DOHH2 (cell line): ENCODE measurements at regions not wholly inside any gene's neighbourhood (a gene's known extent, or its start where the extent isn't known, plus 50 kb on each side); places are given as distances from the start of the nearest gene placed in this dataset.

ENCODE experiments used
- H3F3A ChIP-seq: fragments of 200-600 bp; sonication (generic), shearing (Covaris generic); 2 replicates; pipeline ENCODE4 v1.6.0; 2016; ENCODE audit warnings: antibody characterized with exemption, mild to moderate bottlenecking; ENCODE audit not compliant: control insufficient read depth, insufficient read depth
- H3K27ac ChIP-seq: fragments of 200-600 bp; sonication (generic); 2 replicates; pipeline ENCODE4 v1.5.1; 2014; ENCODE audit warnings: low read depth, mild to moderate bottlenecking, low read length, moderate library complexity
- H3K27me3 ChIP-seq: fragments of 200-600 bp; sonication (generic); 2 replicates; pipeline ENCODE4 v1.6.1; 2014; ENCODE audit warnings: mild to moderate bottlenecking, low read length, mixed read lengths; ENCODE audit not compliant: control insufficient read depth
- H3K36me3 ChIP-seq: fragments of 200-600 bp; sonication (generic); 2 replicates; pipeline ENCODE4 v1.6.1; 2014; ENCODE audit warnings: mild to moderate bottlenecking, low read length, moderate library complexity, mixed read lengths; ENCODE audit not compliant: control insufficient read depth
- H3K4me1 ChIP-seq: fragments of 200-600 bp; sonication (generic); 2 replicates; pipeline ENCODE4 v1.6.1; 2014; ENCODE audit warnings: mild to moderate bottlenecking, low read length, mixed read lengths; ENCODE audit not compliant: control insufficient read depth
- H3K4me2 ChIP-seq: fragments of 200-600 bp; sonication (generic); 2 replicates; pipeline ENCODE4 v1.6.0; 2014; ENCODE audit warnings: mild to moderate bottlenecking, low read length, moderate library complexity
- H3K4me3 ChIP-seq: fragments of 200-600 bp; sonication (generic); 2 replicates; pipeline ENCODE4 v1.5.1; 2014; ENCODE audit warnings: mild to moderate bottlenecking, low read length, mixed read lengths
- H3K79me2 ChIP-seq: fragments of 200-600 bp; sonication (generic); 2 replicates; pipeline ENCODE4 v1.6.1; 2014; ENCODE audit warnings: mild to moderate bottlenecking, low read length, mixed read lengths; ENCODE audit not compliant: control insufficient read depth
- H3K9me2 ChIP-seq: fragments of 200-600 bp; sonication (generic); replicated peaks from 2 replicates; pipeline ENCODE4 v1.6.1; 2014; ENCODE audit warnings: mild to moderate bottlenecking, low read length, mixed read lengths; ENCODE audit not compliant: control insufficient read depth
- H3K9me3 ChIP-seq: fragments of 200-600 bp; sonication (generic); 2 replicates; pipeline ENCODE4 v1.6.1; 2014; ENCODE audit warnings: antibody characterized with exemption, low read length, mixed read lengths; ENCODE audit not compliant: control insufficient read depth, insufficient read depth
- H4K20me1 ChIP-seq: fragments of 200-600 bp; sonication (generic); 2 replicates; pipeline ENCODE4 v1.6.0; 2014; ENCODE audit warnings: low read depth, mild to moderate bottlenecking, antibody characterized with exemption, low read length, moderate library complexity; ENCODE audit not compliant: control insufficient read depth, insufficient read depth
- CTCF ChIP-seq: fragments of 200-600 bp; sonication (generic); IDR thresholded peaks from one replicate; pipeline ENCODE4 v1.5.1; 2014; ENCODE audit warnings: antibody characterized with exemption, mild to moderate bottlenecking, low read depth, low read length; ENCODE audit not compliant: poor library complexity, severe bottlenecking
- EZH2phosphoT487 ChIP-seq: fragments of 200-600 bp; sonication (generic); IDR thresholded peaks from 2 replicates; pipeline ENCODE4 v1.6.1; 2017; ENCODE audit warnings: borderline replicate concordance, mild to moderate bottlenecking, antibody characterized with exemption, low read length, moderate library complexity, mixed read lengths

GRCh38 chr1:55473661-55474060, 258.5 kb upstream of the USP24 start:
- H3K27ac ChIP-seq, result no peak overlapping the region
- no peaks in the 10 kb centered on the region for H3K4me1 ChIP-seq
- H4K20me1 ChIP-seq, result no peaks in the 10 kb centered on the region
- no peaks in the 10 kb centered on the region for H3K9me3 ChIP-seq
- no peaks in the 10 kb centered on the region for H3K36me3 ChIP-seq
- TF ChIP-seq CTCF, result no peak
- TF ChIP-seq EZH2phosphoT487, result no peak
- no peaks in the 10 kb centered on the region for H3F3A ChIP-seq
- no peak overlapping the region for H3K4me3 ChIP-seq
- H3K27me3 ChIP-seq, result peaks cover 10% of the 10 kb centered on the region; the same call in 1 of the 2 replicates
- H3K4me2 ChIP-seq, result no peak overlapping the region
- H3K9me2 ChIP-seq, result no peaks in the 10 kb centered on the region
- H3K79me2 ChIP-seq, result no peaks in the 10 kb centered on the region

GRCh38 chr1:55472784-55473183, 257.6 kb upstream of the USP24 start:
- no peak for TF ChIP-seq EZH2phosphoT487
- TF ChIP-seq CTCF, result no peak
- Histone ChIP-seq H3K27me3 (peaks cover 10% of the 10 kb centered on the region; the same call in 1 of the 2 replicates), H3F3A (no peaks in the 10 kb centered on the region), H3K36me3 (no peaks in the 10 kb centered on the region), H3K4me2 (no peak overlapping the region), H3K9me2 (no peaks in the 10 kb centered on the region), H3K9me3 (no peaks in the 10 kb centered on the region), H3K79me2 (no peaks in the 10 kb centered on the region), H3K4me1 (no peaks in the 10 kb centered on the region), H3K27ac (no peak overlapping the region), H3K4me3 (no peak overlapping the region), H4K20me1 (no peaks in the 10 kb centered on the region)

- no peak overlapping the region for H3K27ac ChIP-seq
- H3K79me2 ChIP-seq, result no peaks in the 10 kb centered on the region
- no peak overlapping the region for H3K4me3 ChIP-seq
- no peaks in the 10 kb centered on the region for H3K4me1 ChIP-seq
- H3F3A ChIP-seq, result no peaks in the 10 kb centered on the region
- no peak overlapping the region for H3K4me2 ChIP-seq
- H3K9me2 ChIP-seq, result no peaks in the 10 kb centered on the region
- no peaks in the 10 kb centered on the region for H3K36me3 ChIP-seq
- no peak for TF ChIP-seq EZH2phosphoT487
- TF ChIP-seq CTCF, result no peak
- no peaks in the 10 kb centered on the region for H3K9me3 ChIP-seq
- no peaks in the 10 kb centered on the region for H4K20me1 ChIP-seq
- peaks cover 10% of the 10 kb centered on the region; the same call in 1 of the 2 replicates for H3K27me3 ChIP-seq
These were observed 257.0 kb upstream of the USP24 start for GRCh38 chr1:55472115-55472514.
